SK-N-SH (cell line): ENCODE measurements at regions not wholly inside any gene's neighbourhood (a gene's known extent, or its start where the extent isn't known, plus 50 kb on each side); places are given as distances from the start of the nearest gene placed in this dataset.

ENCODE experiments used
- CTCF ChIA-PET: fragments of 300-600, 350-600 bp; formaldehyde crosslinking; extraction: SDS; loops from one replicate; lab custom pipeline; 2021; lab: Yijun Ruan, JAX
- POLR2A ChIA-PET: fragments of 350-600 bp; sonication (Branson Sonifier 250); formaldehyde crosslinking; extraction: SDS; loops from one replicate; lab custom pipeline; 2020; ENCODE audit warnings: antibody characterized with exemption, inconsistent platforms; lab: Yijun Ruan, JAX
- DNase-seq: peaks from one replicate; pipeline ENCODE4 v3.0.0; 2012
- H2AFZ ChIP-seq: fragments of 200-600 bp; sonication (generic); 2 replicates; pipeline ENCODE4 v1.8.1; 2016; ENCODE audit warnings: antibody characterized with exemption, mild to moderate bottlenecking, low read depth
- H3F3A ChIP-seq: fragments of 200-600 bp; sonication (generic); replicated peaks from 2 replicates; pipeline ENCODE3; 2016; ENCODE audit warnings: antibody characterized with exemption, mild to moderate bottlenecking; ENCODE audit not compliant: insufficient read depth
- H3K27ac ChIP-seq, 2 experiments: fragments of 200-500 bp in 1 of 2; fragments of 200-600 bp in 1 of 2; sonication (Bioruptor generic) in 1 of 2; sonication (generic), shearing (Covaris generic) in 1 of 2; 2 replicates each; pipeline versions ENCODE4 v1.5.1 to v1.6.1; 2014 to 2016; ENCODE audit warnings: low read depth in 2 of 2, inconsistent platforms in 1 of 2, low read length in 1 of 2, mild to moderate bottlenecking in 1 of 2, mixed read lengths in 1 of 2
- H3K27me3 ChIP-seq: fragments of 200-600 bp; sonication (generic), shearing (Covaris generic); 2 replicates; pipeline ENCODE4 v1.6.1; 2016; ENCODE audit warnings: mixed run types; ENCODE audit not compliant: insufficient read depth
- H3K36me3 ChIP-seq, 2 experiments: fragments of 200-500 bp in 1 of 2; fragments of 200-600 bp in 1 of 2; sonication (Bioruptor generic) in 1 of 2; sonication (generic) in 1 of 2; replicated peaks in 1 of 2; 2 replicates each; pipeline versions ENCODE3 to v1.5.1; 2014 to 2016; ENCODE audit warnings: low read length in 1 of 2, mild to moderate bottlenecking in 1 of 2; ENCODE audit not compliant: insufficient read depth in 2 of 2, control insufficient read depth in 1 of 2
- H3K4me1 ChIP-seq, 2 experiments: fragments of 200-500 bp in 1 of 2; fragments of 200-600 bp in 1 of 2; sonication (Bioruptor generic) in 1 of 2; sonication (generic), shearing (Covaris generic) in 1 of 2; 2 replicates each; pipeline versions ENCODE4 v1.5.1 to v1.6.1; 2014 to 2016; ENCODE audit warnings: low read depth in 1 of 2, low read length in 1 of 2, mixed run types in 1 of 2; ENCODE audit not compliant: insufficient read depth in 2 of 2, control insufficient read depth in 1 of 2
- H3K4me2 ChIP-seq: fragments of 200-600 bp; sonication (generic), shearing (Covaris generic); 2 replicates; pipeline ENCODE4 v1.6.1; 2017; ENCODE audit warnings: mixed run types
- H3K4me3 ChIP-seq, 2 experiments: fragments of 200-500 bp in 1 of 2; fragments of 200-600 bp in 1 of 2; sonication (Bioruptor generic) in 1 of 2; sonication (generic), shearing (Covaris generic) in 1 of 2; 2 replicates each; pipeline versions ENCODE4 v1.5.1 to v1.8.1; 2014 to 2016; ENCODE audit warnings: low read depth in 2 of 2, inconsistent platforms in 1 of 2, low read length in 1 of 2, mild to moderate bottlenecking in 1 of 2, mixed read lengths in 1 of 2, moderate library complexity in 1 of 2
- H3K79me2 ChIP-seq: fragments of 200-600 bp; sonication (generic); 2 replicates; pipeline ENCODE4 v1.8.1; 2017; ENCODE audit warnings: mild to moderate bottlenecking; ENCODE audit not compliant: insufficient read depth
- H3K9ac ChIP-seq: fragments of 200-600 bp; sonication (generic); 2 replicates; pipeline ENCODE4 v1.6.1; 2017; ENCODE audit warnings: mixed run types
- H3K9me2 ChIP-seq: fragments of 200-600 bp; sonication (generic); 2 replicates; pipeline ENCODE4 v1.6.1; 2017; ENCODE audit warnings: mixed run types
- H3K9me3 ChIP-seq: fragments of 200-600 bp; sonication (generic); 2 replicates; pipeline ENCODE4 v1.6.1; 2017; ENCODE audit warnings: mixed run types, mild to moderate bottlenecking, moderate library complexity
- H4K20me1 ChIP-seq: fragments of 200-600 bp; sonication (generic); 2 replicates; pipeline ENCODE4 v1.6.1; 2017; ENCODE audit warnings: mild to moderate bottlenecking, mixed run types; ENCODE audit not compliant: insufficient read depth
- EP300 ChIP-seq, 2 experiments: IDR thresholded peaks; 2 replicates each; pipeline versions ENCODE4 v1.4.0 to v1.6.1; 2012; ENCODE audit warnings: borderline replicate concordance in 1 of 2, low read depth in 1 of 2, low read length in 1 of 2
- FOXM1 ChIP-seq: IDR thresholded peaks from 2 replicates; pipeline ENCODE4 v1.4.0; 2012; ENCODE audit warnings: low read depth, mild to moderate bottlenecking
- GABPA ChIP-seq: IDR thresholded peaks from 2 replicates; pipeline ENCODE4 v1.4.0; 2012; ENCODE audit warnings: low read depth, mild to moderate bottlenecking
- MEF2A ChIP-seq: IDR thresholded peaks from 2 replicates; pipeline ENCODE4 v1.4.0; 2012; ENCODE audit warnings: low read depth, borderline replicate concordance
- NRF1 ChIP-seq: IDR thresholded peaks from 2 replicates; pipeline ENCODE4 v1.6.1; 2012; ENCODE audit warnings: low read depth, mild to moderate bottlenecking, low read length
- RCOR1 ChIP-seq: fragments of 150-350 bp; IDR thresholded peaks from 2 replicates; pipeline ENCODE4 v1.6.1; 2017; ENCODE audit warnings: antibody characterized with exemption, low read length
- YY1 ChIP-seq: IDR thresholded peaks from 2 replicates; pipeline ENCODE4 v1.4.0; 2012; ENCODE audit warnings: low read depth, mild to moderate bottlenecking
- TF ChIP-seq, protein P1 (sequence below): IDR thresholded peaks from 2 replicates; pipeline ENCODE4 v1.4.0; 2012; ENCODE audit warnings: low read depth
- TF ChIP-seq, protein P2 (sequence below): IDR thresholded peaks from 2 replicates; pipeline ENCODE4 v1.6.1; 2012; ENCODE audit warnings: mild to moderate bottlenecking, low read depth, low read length, moderate library complexity
- TF ChIP-seq, protein P3 (sequence below): IDR thresholded peaks from 2 replicates; pipeline ENCODE4; 2012
- TF ChIP-seq, protein P4 (sequence below): fragments of 200-600 bp; sonication (generic); IDR thresholded peaks from 2 replicates; pipeline ENCODE4 v1.6.1; 2017; ENCODE audit warnings: antibody characterized with exemption, mild to moderate bottlenecking, moderate library complexity
- TF ChIP-seq, protein P5 (sequence below): fragments of 150-350 bp; IDR thresholded peaks from 2 replicates; pipeline ENCODE4 v1.6.1; 2017; ENCODE audit warnings: antibody characterized with exemption, low read length, low read depth, borderline replicate concordance

DNA sequence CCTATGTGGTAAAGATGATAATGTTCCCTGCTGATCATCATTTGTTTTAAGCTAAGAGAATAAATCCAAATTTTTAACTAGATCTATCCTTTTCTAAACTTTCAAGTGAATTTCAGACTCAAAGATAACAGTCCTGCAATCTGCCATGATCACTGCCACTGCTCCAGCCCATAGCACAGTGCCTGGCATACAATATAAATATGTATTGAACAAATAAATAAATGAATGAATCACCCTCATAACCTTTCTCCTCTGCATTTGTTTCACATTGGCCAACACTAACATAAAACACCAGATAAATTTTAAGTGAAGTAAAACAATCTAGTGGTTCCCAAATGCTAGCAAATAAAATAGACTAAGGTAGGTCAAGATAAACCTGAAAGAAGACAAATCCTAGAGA lies 439.0 kb downstream of the GPM6A start:
- no peaks in the 10 kb centered on the region for H3K9me3 ChIP-seq
- H3K9ac ChIP-seq: no peak overlapping the region
- no peak overlapping the region for H3K4me2 ChIP-seq
- ChIA-PET POLR2A (no interaction called here), CTCF (no interaction called here)
- no peak overlapping the region for H2AFZ ChIP-seq
- peaks cover 3% of the 10 kb centered on the region for H3F3A ChIP-seq
- no peaks in the 10 kb centered on the region for H3K79me2 ChIP-seq
- no peaks in the 10 kb centered on the region for H3K9me2 ChIP-seq
- no peaks in the 10 kb centered on the region for H4K20me1 ChIP-seq
- no peak for TF ChIP-seq EP300 (IDR thresholded peaks at IDR 0.05; ENCODE audit: borderline replicate concordance in 1 of 2, low read depth in 1 of 2, low read length in 1 of 2)
- TF ChIP-seq, protein P1, sequence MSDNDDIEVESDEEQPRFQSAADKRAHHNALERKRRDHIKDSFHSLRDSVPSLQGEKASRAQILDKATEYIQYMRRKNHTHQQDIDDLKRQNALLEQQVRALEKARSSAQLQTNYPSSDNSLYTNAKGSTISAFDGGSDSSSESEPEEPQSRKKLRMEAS: no peak
- no peak for TF ChIP-seq NRF1
- TF ChIP-seq GABPA: no peak
- TF ChIP-seq RCOR1: no peak
- TF ChIP-seq, protein P2, sequence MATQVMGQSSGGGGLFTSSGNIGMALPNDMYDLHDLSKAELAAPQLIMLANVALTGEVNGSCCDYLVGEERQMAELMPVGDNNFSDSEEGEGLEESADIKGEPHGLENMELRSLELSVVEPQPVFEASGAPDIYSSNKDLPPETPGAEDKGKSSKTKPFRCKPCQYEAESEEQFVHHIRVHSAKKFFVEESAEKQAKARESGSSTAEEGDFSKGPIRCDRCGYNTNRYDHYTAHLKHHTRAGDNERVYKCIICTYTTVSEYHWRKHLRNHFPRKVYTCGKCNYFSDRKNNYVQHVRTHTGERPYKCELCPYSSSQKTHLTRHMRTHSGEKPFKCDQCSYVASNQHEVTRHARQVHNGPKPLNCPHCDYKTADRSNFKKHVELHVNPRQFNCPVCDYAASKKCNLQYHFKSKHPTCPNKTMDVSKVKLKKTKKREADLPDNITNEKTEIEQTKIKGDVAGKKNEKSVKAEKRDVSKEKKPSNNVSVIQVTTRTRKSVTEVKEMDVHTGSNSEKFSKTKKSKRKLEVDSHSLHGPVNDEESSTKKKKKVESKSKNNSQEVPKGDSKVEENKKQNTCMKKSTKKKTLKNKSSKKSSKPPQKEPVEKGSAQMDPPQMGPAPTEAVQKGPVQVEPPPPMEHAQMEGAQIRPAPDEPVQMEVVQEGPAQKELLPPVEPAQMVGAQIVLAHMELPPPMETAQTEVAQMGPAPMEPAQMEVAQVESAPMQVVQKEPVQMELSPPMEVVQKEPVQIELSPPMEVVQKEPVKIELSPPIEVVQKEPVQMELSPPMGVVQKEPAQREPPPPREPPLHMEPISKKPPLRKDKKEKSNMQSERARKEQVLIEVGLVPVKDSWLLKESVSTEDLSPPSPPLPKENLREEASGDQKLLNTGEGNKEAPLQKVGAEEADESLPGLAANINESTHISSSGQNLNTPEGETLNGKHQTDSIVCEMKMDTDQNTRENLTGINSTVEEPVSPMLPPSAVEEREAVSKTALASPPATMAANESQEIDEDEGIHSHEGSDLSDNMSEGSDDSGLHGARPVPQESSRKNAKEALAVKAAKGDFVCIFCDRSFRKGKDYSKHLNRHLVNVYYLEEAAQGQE: no peak
- no peak for TF ChIP-seq YY1
- no peak for TF ChIP-seq MEF2A
- TF ChIP-seq, protein P3, sequence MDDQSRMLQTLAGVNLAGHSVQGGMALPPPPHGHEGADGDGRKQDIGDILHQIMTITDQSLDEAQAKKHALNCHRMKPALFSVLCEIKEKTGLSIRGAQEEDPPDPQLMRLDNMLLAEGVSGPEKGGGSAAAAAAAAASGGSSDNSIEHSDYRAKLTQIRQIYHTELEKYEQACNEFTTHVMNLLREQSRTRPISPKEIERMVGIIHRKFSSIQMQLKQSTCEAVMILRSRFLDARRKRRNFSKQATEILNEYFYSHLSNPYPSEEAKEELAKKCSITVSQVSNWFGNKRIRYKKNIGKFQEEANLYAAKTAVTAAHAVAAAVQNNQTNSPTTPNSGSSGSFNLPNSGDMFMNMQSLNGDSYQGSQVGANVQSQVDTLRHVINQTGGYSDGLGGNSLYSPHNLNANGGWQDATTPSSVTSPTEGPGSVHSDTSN: no peak
- TF ChIP-seq, protein P4, sequence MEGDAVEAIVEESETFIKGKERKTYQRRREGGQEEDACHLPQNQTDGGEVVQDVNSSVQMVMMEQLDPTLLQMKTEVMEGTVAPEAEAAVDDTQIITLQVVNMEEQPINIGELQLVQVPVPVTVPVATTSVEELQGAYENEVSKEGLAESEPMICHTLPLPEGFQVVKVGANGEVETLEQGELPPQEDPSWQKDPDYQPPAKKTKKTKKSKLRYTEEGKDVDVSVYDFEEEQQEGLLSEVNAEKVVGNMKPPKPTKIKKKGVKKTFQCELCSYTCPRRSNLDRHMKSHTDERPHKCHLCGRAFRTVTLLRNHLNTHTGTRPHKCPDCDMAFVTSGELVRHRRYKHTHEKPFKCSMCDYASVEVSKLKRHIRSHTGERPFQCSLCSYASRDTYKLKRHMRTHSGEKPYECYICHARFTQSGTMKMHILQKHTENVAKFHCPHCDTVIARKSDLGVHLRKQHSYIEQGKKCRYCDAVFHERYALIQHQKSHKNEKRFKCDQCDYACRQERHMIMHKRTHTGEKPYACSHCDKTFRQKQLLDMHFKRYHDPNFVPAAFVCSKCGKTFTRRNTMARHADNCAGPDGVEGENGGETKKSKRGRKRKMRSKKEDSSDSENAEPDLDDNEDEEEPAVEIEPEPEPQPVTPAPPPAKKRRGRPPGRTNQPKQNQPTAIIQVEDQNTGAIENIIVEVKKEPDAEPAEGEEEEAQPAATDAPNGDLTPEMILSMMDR: no peak
- TF ChIP-seq FOXM1: no peak
- TF ChIP-seq, protein P5, sequence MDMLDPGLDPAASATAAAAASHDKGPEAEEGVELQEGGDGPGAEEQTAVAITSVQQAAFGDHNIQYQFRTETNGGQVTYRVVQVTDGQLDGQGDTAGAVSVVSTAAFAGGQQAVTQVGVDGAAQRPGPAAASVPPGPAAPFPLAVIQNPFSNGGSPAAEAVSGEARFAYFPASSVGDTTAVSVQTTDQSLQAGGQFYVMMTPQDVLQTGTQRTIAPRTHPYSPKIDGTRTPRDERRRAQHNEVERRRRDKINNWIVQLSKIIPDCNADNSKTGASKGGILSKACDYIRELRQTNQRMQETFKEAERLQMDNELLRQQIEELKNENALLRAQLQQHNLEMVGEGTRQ: no peak
- H3K4me3 ChIP-seq: no peak overlapping the region
- no peaks in the 10 kb centered on the region for H3K36me3 ChIP-seq
- no peak overlapping the region for H3K27ac ChIP-seq
- DNase-seq: no peak
- H3K27me3 ChIP-seq: no peaks in the 10 kb centered on the region
- no peaks in the 10 kb centered on the region for H3K4me1 ChIP-seq
